NCI-H2171 (cell line): ENCODE measurements at regions not wholly inside any gene's neighbourhood (a gene's known extent, or its start where the extent isn't known, plus 50 kb on each side); places are given as distances from the start of the nearest gene placed in this dataset.
"Not testable (repeated sequence)": the region's sequence is repeated elsewhere in the genome, so short reads cannot be mapped to it uniquely, and the experiment has no call there.

Experiments used
- DNase-seq: peaks from one replicate; lab custom pipeline; 2025; lab: John Stamatoyannopoulos, UW

GRCh38 chr18:70822691-70823090, 533.8 kb downstream of the SOCS6 start:
- DNase-seq: no peak

- DNase-seq: no peak
These were observed 533.3 kb downstream of the SOCS6 start for GRCh38 chr18:70822117-70822516.

GRCh38 chr18:70808481-70809056, 519.7 kb downstream of the SOCS6 start:
- no peak for DNase-seq

DNA sequence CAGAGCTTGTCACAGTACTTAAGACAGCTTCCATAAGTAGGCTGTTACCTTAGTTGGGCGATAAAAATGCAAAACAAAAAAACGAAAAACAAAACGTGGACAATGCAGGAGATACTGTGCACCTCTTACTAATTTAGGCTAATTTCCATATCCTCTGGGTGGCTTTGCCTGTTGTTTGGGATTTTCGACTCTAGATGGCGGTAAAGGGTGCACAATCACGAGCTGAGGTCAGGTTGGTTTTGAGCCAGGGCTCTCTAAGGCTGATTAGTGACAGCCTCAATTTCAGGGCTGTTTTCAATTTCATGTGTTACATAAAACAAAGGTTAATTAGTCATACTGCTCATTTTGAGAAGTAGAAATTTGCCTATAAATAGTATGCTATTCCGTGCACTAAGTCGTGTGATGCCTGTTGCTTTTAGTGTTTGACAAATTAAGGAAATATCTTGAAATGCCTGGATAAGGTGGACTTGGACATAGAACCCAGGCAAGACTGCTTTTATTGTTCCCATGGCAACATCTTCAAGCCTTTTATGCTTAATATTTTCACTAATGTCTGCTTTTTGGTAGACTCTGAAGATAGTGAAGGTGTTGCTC, 493.1 kb downstream of the SOCS6 start:
- no peak for DNase-seq

- DNase-seq: not testable (repeated sequence)
These were observed 477.4 kb downstream of the SOCS6 start for GRCh38 chr18:70766254-70766653.

GRCh38 chr18:70762812-70763211, 474.0 kb downstream of the SOCS6 start:
- no peak for DNase-seq

- DNase-seq: no peak
These were observed 469.9 kb downstream of the SOCS6 start for GRCh38 chr18:70758780-70759179.

- no peak for DNase-seq
These were observed 465.6 kb downstream of the SOCS6 start for GRCh38 chr18:70754486-70754885.

DNA sequence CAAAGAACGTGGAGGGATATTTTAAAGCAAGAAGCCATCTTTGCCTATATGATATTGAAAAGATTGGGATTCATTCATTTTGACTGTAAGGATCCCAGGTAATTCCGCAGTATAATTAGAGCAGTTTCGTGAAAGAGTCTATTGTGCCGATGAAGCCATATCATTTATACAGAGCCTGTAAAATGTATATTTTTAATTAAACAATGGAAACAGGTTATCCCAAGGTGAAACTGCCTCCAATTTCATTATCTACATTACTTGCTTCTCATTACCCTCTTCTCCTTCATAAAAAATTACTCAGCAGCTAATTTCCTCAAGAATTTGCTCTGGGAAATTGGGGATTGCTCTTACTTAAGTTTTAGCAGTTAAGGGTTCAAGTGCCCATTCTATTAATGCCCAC, 444.1 kb downstream of the SOCS6 start:
- DNase-seq: no peak

GRCh38 chr18:70732188-70732587, 443.3 kb downstream of the SOCS6 start:
- no peak for DNase-seq

GRCh38 chr18:70720607-70721006, 431.8 kb downstream of the SOCS6 start:
- DNase-seq: no peak

DNA sequence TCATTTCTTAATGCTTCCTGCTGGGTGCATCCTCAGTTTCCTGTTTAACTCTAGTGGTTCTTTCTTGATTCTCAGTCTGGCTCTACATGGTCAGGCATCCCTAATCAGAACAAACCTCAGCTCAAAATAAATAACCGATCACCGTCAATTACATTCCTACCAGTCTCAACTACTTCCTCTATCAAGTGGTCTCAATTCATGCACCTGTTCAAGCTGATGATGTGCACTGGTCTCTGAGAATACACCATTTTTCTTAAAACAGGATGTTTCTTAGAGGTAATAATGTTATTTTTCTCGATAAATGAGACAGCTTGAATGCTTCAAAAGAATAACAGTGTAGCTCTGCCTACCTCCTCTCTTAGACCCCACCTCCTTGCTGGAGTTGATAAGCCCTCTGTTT, 420.9 kb downstream of the SOCS6 start:
- DNase-seq: no peak

- DNase-seq: no peak
These were observed 420.3 kb downstream of the SOCS6 start for GRCh38 chr18:70709144-70709543.

- DNase-seq: no peak
These were observed 417.1 kb downstream of the SOCS6 start for GRCh38 chr18:70705831-70706416.

DNA sequence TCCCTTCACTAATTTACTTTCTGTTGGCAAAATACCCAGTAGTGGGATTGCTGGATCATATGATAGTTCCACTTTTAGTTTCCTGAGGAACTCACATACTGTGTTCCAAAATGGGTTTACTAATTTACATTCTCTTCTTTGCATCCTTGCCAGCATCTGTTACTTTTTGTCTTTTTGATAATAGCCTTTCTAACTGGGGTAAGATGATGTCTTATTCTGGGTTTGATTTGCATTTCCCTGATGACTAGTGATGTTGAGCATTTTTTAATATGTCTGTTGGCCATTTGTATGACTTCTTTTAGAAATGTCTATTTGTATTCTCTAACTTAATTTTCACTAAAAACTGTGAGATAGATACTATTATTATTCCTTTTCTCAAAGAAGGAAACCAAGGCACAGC, 411.7 kb downstream of the SOCS6 start:
- no peak for DNase-seq

DNA sequence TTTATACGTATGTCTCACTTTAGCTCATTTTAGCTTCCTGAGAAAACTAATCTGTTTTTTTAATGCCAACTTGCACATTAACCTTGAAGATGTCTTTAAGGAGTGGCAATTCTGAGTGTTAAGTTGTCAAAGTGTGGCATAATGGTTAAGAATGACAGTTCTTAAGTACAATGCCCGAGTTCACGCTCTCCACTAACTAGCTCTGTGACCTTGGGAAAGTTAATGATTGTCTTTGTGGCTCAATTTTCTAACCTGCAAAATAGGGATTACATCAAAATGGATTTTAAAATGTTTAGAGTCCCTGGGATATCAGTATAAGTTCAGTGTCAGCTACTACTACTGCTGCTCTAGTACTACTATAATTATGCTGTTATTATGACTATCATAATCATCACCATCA, 409.7 kb downstream of the SOCS6 start:
- no peak for DNase-seq

DNA sequence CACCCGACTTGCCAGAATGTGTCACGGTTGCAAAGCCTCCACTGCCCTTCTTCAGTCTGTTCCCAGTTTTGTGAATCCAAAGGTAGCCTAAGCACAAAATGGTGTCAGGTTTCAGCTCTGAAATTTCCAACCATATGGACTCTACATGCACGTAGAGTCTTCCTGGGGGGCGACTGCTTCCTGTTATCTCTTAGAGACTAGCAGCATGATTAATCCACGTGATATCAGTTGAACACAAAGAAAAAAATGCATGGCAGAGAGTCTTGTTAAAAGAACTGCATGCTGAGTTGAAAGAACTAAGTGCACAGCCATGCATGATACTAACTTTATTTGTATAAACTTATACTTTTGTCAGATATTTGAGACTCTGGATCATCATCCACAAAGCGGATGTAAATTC, 404.4 kb downstream of the SOCS6 start:
- peak; percentile 22 for DNase-seq

DNA sequence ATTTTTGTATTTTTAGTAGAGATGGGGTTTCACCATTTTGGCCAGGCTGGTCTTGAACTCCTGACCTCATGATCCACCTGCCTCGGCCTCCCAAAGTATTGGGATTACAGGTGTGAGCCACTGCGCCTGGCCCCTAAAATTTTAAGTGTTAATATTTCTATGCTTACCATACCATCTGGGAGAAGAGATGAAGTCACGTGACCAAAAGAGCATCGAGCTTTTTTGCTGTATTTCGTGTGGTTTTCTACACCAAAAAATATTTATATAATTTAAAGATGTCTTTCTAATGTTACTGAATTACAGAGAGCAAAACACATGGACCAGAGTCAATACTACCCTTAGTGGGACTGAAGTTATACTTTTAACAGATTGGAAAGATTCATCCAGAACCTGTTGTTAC, 400.9 kb downstream of the SOCS6 start:
- DNase-seq: not testable (repeated sequence)

- DNase-seq: no peak
These were observed 399.4 kb downstream of the SOCS6 start for GRCh38 chr18:70688286-70688685.

DNA sequence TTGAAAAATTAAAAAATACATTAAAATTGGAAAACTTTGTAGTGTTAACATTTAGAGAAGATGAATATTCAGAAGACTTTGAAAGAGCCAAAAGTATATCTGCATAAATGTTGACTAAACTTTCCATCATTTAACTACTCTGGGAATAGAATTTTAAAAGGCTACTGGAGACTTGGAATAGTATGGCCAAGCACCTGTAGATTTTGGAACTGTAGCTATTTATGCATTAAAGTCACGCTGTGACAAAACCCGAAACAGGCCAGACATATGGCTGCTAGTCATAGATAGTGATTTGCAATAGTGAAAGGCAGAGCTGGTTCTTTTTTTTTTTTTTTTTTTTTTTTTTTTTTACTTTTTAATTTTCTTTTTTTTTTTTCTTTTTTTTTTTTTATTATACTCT, 396.0 kb downstream of the SOCS6 start:
- no peak for DNase-seq

DNA sequence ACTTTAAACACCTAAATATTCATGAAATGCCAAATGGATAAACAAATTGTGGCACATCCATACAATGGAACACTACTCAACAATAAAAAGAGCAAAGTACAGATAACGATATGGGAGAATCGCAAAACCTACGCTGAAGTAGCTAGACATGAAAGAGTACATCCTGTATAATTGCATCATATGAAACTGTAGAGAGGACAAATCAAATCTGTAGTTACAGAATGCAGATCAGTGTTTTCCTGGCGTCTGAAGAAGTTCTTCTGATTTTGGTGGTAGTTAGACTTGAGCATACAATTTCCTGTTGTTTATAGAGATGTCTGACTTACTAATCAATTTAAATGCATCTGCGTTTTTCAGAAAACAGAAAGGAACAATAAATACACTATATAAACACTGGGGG, 394.4 kb downstream of the SOCS6 start:
- DNase-seq: no peak

DNA sequence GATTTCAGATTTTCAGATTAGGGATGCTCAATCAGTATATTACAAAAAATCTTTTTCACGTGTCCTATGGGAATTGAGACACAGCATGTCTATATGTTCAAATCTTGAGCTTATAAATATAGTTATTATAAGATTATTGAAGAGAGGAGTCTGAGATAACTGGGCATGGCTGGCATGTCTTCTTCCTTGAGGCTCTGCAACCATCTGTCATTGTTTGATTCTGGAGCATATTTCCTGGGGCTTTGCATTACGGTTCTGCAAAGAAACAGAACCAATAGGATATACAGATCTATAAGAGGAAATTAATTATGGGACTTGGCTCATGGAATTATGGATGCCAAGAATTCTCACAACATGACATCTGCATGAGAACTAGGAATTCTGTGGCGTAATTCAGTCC, 386.1 kb downstream of the SOCS6 start:
- no peak for DNase-seq

DNA sequence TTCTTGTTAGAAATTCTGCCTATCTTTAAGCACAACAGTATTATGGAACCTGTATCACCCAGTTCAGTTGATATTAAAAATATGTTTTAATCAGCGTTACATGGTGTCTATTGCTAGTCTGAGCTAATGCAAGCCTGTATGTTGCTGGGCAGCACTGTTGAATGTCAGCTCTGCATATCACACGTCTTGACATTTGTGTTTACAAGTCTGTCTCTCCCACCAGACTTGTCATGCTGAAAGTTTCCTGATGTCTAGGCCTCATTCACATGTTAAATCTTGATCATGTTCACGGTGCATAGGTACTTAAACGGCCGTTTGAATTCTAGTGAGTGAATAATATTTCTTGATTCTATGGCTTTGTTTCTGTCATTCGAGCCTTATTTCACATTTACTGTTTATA, 385.0 kb downstream of the SOCS6 start:
- DNase-seq: no peak

- no peak for DNase-seq
These were observed 383.7 kb downstream of the SOCS6 start for GRCh38 chr18:70672581-70672980.
